OCI-LY7 (cell line): ENCODE measurements at regions not wholly inside any gene's neighbourhood (a gene's known extent, or its start where the extent isn't known, plus 50 kb on each side); places are given as distances from the start of the nearest gene placed in this dataset.

Experiments used
- CTCF ChIP-seq: fragments of 200-600 bp; sonication (generic); conservative IDR thresholded peaks from 2 replicates; pipeline ENCODE4 v1.5.1; 2014; ENCODE audit warnings: mild to moderate bottlenecking, antibody characterized with exemption, low read length, moderate library complexity, mixed read lengths
- EZH2phosphoT487 ChIP-seq: fragments of 200-600 bp; sonication (generic); IDR thresholded peaks from 2 replicates; pipeline ENCODE4 v1.6.1; 2018; ENCODE audit warnings: low read depth, borderline replicate concordance, mild to moderate bottlenecking, mixed run types, antibody characterized with exemption, low read length, moderate library complexity, mixed read lengths

DNA sequence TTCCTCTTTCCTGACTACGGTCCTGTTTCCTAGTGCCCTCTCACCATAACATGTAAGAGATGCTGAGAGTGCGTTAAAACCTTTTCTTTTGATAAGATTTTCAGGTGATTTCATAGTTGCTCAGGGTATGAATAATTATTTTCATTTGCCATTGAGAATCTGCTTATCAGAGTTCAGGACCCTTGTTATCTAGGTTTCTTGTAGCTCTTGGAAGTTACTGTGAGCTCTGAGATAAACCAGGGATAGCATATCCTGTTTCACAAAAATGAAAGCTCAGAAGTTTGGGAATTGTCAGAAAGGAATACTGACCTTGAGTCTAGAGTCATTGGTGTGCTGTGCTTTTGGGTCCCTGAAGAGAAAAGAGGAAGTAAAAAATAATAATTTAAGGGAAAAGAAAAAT, 76.8 kb upstream of the PRKG1 start:
- TF ChIP-seq CTCF, result no peak
- TF ChIP-seq EZH2phosphoT487, result no peak
